ENCODE measurements at regions not wholly inside any gene's neighbourhood (a gene's known extent, or its start where the extent isn't known, plus 50 kb on each side); places are given as distances from the start of the nearest gene placed in this dataset.
"Not testable (repeated sequence)": the region's sequence is repeated elsewhere in the genome, so short reads cannot be mapped to it uniquely, and the experiment has no call there.

DNA sequence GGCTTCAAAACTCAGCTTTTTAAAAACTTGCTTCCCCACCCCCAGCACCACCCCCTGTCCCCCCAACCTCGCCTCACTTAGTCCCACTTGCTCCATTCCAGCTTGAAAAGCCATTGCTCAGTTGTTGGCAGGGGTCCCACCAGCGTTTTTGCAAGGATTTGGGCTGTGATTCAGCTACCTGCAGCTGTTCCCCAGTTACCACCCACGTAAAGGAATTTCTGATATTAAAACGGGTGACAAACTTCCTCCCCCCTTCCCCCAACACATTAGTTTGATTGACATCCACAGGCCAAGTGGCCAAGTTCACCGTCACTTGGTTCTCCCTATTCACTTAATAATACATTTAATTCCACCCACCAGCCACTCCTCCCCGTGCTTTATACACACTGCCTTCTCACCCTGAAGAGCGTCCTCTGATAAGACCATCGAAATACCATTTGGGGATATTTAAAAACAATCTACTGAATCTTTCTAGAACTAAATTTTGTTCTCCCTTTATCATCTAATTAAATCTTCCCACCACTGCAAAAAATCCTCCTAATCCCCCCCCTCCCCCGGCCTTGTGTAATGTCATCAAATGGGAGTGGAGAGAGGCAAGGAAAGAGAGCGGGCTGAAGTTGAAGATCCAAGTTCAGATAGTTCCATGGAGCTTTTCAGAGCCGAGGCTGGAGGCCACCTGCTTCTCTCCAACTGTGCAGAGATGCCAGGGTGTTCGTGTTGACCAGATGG, 55.1 kb downstream of the SOX9 start:
- DNase-seq: no peak

DNA sequence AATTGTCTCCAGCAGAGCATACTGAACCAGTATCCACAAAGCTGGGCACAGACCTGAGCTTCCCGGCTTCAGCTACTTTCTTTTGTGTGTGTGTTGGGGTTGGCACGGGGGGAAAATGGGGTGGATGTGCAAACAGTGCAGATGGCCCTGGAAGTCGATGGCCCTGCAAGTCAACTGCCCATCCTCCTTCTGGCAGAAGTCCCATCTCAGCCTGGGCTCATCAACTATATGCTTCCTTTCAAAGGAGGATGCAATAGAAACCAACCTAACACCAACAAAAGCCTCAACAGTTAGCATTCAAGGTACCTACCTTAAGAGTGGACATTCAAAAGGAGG, 55.7 kb downstream of the SOX9 start:
- no peak for DNase-seq

DNA sequence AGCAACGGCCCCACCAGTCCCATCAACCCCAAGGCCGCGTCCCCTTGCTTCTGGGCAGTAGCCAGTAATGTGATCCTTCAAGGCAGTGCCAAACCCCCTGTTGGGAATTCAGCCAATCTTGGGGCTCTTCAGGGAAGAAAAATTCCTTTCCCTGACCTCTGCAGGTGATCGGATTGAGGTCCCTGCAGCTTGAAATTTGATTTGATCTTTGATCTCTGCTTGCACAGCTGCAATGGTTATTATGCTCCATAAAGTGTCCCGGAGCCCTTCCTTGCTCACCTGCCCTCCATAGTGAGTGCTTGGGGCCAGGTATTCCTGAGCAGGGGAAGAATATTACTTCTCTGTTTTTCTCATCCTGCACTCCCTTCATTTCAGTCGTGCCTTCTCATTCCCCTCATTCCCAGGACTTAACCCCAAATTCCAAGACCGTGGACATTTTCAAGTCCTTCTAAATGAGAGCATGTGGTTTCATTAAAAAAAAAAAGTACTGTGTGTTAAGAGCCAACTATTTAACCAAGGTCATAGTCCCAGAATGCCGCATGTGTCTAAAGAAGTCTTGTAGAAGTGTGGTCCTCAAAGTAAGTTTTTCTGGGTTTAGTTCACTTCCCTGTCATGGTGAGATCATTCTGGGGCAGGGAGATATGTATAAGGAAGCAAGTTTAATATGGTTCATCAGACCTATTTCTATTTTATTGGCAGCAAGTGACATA, 56.3 kb downstream of the SOX9 start:
- no peak for DNase-seq

DNA sequence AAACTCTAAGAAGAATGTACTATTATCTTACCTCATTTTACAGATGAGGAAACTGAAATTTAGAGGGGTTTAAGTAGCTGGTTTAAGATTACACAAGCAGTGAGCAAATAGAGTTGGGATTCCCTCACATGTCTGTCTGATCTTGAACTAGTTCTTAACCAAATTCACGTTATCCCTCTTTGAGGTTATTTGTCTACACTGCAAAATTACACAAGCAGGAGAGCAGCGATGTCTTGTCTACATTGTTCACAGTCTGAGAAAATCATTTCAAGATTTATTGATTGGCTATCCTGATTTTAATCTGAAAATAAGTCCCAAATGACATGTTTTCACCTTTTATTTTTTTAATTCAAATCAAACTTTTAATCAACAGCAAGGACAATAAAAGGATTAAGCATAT, 56.9 kb downstream of the SOX9 start:
- no peak for DNase-seq

DNA sequence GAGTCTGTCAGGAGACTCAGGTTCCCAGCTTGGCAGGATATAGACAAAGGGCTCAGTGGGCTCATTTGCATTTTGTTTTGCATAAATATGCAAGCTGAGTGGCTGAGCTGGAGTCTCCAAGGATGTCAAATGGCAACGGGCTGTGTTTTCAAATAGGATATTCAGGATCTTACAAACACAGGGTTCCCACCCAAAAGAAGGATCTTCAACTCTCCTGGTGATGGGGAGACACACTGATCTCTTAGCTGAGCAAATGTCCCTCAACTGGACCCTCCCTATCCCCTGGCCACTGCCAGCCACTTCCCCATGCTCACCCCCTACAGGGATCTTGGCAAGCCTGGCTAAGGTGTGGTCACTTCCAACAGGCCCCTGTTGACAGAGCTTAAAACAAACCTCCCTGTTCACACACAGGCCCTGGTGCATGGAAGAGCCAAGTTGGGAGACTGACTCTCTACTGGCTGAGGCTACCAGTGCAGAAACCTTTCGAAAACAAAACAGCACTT, 61.6 kb downstream of the SOX9 start:
- DNase-seq: no peak

DNA sequence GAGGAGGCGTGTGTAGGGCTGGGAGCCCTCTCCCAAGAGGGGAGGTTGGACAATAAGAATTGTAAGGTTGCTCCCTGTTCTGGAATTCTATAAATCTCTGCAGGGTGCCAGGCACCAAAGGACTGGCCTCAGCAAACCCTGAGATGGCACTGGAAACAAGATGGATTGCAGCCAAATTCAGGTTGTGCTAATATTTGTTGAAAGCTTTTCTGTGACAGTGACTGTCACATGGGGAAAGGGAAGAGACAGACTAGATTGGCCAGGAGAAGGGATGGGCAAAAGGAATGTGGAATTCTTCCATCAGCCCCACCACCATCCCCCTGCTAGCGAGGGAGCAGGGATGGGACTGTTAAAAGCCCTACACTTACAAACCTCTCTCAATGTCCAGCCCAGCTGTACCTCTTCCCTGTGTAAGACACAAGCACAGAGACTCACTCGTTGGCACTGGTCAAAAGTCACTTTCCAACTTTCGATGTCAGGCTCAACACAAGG, 62.4 kb downstream of the SOX9 start:
- DNase-seq: no peak

DNA sequence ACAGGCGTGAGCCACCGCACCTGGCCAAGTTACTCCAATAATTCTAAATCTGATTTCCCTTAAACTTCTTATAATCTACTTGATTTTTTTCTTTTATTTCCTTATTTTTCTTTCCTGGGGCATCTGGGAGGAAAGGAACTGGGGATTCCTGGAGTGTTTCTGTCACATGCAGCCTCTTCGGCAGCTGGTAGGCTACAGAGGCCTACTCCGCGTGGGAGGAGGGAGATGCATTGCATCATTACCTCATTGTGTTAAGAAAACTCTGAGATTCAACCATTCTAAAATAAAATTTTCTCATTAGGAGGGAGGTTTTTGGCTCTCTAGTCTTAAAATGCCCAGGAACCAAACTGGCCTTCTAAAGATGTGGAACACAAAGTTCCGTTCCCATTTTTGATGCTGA, 64.0 kb downstream of the SOX9 start:
- DNase-seq: no peak

DNA sequence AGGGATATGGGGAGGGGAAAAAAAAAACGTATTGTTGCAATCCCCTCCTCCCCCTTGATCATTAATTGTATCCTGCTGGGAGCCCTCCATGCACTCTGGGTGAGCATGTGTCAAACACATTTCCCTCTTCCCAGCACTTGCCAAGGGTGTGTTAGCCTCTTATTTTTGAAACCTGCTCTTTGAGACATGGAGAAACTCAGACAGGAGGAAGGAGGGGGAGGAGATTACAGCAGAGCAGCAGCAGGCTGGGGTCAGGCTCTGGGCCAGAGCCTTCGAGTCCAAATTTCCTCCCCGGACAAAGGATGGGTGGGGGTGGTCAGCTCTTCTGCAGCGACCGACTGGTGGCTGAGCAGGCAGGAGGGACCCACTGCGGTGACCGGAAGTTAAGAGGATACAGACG, 64.7 kb downstream of the SOX9 start:
- no peak for DNase-seq

DNA sequence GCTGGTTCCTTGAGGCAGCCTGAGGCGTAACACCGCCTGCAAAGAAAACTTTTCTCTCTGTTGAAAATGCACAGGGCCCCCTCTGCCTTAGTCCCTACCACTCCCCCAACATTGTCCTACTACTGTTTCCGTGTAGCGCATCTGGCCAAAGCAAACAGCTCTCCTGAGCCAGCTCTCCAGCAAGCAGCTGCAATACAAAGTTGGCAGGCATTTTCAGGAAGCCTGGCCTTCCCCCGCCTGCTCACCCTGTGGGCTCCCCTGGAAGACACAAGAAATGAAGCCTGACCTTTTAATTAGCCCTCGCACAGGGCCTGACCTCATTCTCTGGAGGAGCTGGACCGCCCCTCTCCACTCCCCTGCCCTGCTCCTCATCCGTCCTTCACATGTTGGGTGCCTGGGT, 66.7 kb downstream of the SOX9 start:
- no peak for DNase-seq

DNA sequence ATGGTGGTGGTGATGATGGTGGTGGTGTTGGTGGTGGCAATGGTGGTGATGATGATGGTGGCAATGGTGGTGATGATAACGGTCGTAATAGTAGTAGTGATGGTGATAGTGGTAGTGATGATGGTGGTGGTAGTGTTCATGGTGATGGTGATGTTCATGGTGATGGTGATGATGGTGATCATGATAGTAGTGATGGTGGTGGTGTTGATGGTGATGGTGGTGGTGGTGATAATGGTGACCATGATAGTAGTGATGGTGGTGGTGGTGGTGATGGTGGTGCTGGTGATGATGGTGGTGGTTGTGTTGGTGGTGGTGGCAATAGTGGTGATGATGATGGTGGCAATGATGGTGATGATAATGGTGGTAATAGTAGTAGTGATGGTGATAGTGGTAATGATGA, 68.0 kb downstream of the SOX9 start:
- DNase-seq: no peak

DNA sequence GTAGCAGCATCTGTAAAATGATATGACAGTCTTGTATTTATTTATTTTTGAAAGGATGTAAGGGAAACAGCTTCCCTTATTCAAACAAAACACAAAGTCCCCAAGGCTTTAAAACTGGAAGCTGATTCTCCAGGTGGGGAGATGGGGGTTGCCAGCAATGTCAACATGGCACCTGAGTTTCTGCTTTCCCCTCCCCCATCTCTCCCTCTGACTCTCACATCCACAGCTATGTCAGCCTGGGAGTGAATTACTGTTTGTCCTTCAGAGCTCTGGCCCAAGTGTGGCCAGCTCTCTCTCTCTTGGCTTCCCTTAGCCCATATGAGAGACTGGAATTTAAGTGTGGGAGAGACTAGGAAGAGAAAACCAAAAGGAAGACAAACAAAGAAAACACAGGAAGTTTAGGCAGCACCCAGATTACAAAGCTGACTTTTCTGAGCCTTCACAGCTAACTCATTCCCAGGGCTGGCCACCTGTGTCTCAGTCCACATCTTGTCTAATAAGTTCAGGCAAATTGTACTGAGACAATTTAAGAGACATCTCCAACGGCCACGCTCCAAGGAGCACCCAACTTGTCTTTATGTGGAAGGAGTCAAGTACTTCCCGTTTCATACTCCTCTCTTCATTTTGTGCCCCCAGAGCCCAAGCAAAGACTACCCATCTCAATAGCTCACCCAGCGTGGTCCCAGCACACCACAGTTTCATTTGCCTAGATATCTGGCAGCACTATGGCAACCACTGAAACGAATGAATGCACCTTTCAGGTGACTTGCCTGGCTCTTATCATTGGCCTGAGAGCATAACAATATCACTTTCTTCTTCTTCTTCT, 69.2 kb downstream of the SOX9 start:
- no peak for DNase-seq

DNA sequence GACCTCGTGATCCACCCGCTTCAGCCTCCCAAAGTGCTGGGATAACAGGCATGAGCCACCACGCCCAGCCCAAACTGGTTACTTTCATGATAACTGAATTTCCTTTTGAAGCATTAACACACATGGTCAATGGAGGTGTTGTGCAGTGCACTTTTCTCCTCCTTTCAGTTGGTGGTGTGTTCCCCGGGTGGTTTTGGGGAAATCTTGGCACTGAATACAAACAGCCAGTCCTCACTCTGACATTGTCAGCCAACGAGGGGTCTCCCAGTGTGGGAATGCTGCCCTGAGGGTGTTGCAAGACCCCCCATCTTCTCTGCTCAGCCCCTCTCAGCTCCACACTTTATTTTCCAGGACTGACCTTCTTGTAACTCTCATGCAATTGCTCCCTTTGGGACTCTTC, 70.5 kb downstream of the SOX9 start:
- no peak for DNase-seq

DNA sequence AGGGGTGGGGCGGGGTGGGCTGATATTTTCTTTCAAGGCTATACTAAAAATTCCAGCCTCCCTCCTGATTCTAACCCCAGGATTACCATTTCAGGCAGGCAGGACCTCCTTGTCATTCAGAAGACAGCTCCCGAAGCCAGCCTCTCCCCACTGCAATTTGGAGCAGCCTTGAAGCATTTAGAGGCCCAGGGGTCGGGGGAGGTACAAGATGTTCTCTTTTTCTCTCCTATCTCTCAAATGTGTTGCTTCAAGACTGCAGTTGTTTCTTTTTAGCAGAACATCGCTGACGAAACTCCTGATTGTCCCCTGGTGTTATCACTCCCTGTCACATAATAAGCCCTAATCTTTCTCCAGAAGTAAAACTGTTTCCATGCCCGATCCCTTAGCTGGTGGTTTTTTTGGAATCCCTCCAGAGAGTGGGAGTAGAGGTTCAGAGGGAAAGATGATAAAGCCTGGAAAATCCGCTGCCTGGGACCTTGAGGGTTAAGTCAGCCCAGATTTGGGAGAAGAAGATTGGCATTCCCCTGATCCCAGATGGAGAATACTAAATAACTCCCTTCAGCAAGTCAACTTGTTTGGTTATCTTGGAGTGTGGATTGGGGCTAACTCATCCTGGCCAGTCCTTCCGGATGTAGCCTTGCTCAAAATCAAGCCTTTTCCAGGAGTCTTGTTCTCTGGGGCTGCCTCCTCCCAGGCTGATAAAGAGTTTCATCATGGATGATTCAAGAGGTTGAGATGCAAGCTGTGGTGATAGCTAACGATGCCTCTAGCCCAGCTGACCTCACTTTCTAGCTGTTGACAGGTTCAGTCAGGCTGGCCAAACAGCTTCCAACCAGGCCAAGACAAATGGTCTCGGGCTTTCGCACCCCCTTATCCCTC, 71.3 kb downstream of the SOX9 start:
- no peak for DNase-seq

DNA sequence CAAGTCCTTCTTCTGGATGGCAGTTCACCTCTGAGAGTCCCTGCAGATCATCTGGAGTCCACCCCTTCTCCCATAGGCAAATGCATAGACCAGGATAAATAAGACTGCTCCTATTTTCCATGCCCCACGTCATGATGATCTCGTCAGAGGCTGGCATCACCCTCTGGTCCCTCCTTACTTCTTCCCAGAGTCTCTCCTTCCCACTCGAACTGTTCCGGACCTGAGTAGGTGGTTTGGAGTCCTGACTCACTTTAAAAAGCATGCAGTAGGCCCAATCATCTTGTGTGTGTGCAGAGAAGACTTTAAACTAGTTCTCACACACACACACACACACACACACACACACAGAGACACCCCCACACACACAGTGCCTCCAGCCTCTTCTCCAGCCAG, 72.0 kb downstream of the SOX9 start:
- DNase-seq: no peak

DNA sequence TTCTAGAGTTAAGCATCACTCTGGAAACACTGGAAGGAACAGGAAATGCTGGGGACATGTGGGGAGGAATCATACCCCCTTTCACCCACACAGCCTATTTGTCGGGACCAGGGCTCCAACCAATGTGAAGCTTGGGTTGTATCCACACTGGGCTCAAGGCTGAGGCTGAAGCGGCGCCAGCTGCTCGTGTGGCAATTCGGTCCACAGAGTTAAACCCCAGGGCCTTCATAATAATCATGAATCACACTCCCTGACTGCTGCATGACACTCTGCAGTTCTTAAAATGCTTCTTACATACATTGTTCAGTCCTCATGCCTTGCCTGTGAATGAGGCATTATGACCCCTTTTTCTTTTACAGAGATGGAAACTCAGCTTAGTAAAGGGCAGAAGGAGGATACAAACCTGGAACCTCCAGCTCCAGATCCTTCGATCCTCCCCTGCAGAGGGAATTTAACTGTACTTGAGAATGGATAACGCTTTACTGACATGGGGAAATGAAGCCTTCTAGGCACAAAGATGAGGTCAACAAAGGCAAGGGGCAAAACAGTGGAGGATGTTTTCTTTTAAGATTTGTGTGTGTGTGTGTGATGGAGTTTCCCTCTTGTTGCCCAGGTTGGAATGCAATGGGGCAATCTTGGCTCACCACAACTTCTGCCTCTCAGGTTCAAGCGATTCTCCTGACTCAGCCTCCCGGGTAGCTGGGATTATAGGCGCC, 72.7 kb downstream of the SOX9 start:
- no peak for DNase-seq

DNA sequence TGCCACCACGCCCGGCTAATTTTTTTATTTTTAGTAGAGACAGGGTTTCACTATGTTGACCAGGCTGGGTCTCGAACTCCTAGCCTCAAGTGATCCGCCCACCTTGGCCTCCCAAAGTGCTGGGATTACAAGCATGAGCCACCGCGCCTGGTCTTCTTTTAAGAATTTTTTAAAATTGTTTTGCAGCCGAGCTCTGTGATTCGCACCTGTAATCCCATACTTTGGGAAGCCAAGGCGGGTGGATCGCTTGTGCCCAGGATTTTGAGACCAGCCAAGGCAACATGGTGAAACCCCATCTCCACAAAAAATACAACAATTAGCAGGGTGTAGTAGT, 73.3 kb downstream of the SOX9 start:
- DNase-seq: not testable (repeated sequence)

DNA sequence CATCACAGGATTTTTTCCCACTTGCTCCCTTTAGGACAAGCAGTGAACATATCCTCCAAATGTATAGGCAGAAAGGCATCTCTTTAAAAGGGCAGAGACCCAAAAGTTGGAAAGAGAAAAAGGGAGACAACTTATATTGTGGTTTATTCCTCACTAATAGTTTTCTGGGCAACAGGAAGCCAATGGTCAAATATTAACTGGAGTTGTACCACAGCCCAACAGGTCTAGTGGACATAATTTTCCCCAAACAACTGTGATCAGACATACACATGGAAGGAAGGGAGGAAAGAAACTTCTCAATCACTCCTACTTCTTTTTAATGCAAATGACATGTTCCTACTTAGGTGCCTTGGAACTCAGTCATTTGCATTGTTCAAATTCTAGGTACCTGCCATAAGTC, 78.4 kb downstream of the SOX9 start:
- DNase-seq: no peak

DNA sequence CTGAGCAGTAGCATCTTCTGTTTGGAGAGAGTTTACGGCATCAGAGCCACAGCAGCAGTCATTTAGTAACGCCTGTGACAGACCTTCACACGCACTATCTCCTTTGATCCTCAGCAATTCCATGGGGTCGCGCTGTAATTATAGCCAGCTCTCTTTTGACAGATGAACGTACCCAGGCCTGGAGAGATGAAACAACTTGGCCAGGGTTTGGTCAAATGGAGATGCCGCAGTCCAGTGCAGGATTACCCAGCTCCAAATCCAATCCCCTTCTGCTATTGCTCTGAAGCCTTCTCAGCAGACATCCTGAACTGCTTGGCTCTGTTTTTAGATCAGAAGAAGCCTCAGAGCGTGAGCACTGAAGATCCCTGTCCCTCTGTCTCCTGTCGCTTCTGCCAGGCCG, 83.9 kb downstream of the SOX9 start:
- no peak for DNase-seq

DNA sequence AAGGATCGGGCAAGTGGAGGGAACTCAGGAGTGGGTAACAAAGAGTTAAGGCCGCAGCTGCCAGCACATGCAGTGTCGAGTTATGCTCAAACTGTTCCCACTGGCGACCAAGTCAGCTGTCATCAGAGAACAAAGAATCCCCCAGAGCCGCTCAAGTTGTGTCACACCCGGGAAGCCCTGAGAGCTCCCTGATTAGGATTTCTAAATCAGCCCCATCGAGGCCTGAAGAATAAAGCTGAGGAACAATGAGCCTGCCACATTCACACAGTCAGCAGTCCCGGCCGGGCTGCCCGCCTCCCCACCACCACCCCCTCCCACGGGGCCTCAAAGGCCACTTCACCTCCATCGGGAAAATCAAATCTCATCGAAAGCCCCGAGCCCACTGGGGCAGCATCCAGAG, 84.5 kb downstream of the SOX9 start:
- no peak for DNase-seq

DNA sequence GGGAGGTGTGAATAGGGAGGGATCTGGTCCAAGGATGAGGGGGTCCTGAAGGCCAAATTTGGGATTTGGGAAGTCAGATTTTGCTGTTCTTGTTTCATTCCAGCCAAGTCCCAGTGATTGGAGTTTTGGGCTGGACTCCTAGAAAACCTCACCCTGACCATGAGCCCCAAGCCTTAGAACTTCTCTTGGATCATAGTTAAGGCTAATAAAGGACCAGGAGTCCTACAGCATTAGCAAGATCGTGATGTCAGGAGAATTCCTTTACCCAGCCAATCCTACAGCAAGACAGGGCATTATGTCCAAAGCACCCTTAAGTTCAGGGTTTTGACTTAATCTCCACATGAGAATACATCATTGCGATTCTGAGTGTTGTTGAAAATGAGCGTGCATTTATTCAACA, 85.0 kb downstream of the SOX9 start:
- no peak for DNase-seq

DNA sequence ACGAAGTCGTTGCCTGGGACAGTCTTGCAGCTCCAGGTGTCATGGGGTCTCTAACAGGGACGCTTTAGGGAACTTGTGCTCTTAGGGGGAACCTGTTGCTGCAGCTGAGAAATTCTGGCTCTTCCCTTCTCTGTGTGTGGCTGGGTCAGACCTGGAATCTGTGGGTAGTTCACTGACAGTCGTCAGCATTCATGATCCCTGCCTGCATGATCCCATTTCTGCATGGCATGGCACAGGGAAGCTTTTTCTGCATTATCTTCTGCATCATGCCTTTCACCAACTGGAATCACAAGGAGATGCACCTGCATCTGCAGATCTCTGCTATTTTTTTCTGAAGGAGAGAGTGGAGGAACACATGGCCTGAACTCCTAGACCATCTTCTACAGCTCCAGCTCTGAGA, 85.6 kb downstream of the SOX9 start:
- DNase-seq: no peak

DNA sequence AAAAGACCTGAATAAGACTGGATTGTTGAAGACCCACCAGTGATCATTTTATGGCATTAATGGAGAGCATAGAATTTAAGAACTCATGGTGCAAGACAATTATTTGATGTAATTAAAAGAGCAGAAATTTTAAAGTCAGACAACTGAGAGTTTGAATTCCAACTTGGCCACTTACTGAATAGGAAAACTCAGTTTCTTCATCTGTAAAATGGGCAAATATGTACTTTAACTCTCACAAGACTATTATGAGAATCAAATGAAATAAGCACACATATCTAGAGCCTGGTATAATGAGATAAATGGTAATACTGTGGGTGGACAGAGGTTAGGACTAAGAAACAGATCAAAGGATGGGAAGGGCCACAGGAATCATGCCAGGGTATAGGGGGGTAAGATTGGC, 88.0 kb downstream of the SOX9 start:
- no peak for DNase-seq

Measured in T-helper 9 cell (primary cell).